DMS153 treated with DMSO at 0.1 percent for 48 hours (cell line): ENCODE measurements at regions not wholly inside any gene's neighbourhood (a gene's known extent, or its start where the extent isn't known, plus 50 kb on each side); places are given as distances from the start of the nearest gene placed in this dataset.
"Not testable (repeated sequence)": the region's sequence is repeated elsewhere in the genome, so short reads cannot be mapped to it uniquely, and the experiment has no call there.

Source experiments
- DNase-seq: peaks from one replicate; lab custom pipeline; 2025; ENCODE audit not compliant: unreplicated experiment; lab: John Stamatoyannopoulos, UW

GRCh38 chr10:81096558-81096957, 558.9 kb downstream of the SH2D4B start:
- no peak for DNase-seq

GRCh38 chr10:81101062-81101461, 563.4 kb downstream of the SH2D4B start:
- no peak for DNase-seq

- DNase-seq = no peak
These were observed 566.8 kb downstream of the SH2D4B start for GRCh38 chr10:81104494-81104893.

GRCh38 chr10:81108516-81109199, 571.0 kb downstream of the SH2D4B start:
- no peak for DNase-seq

GRCh38 chr10:81109200-81109752, 571.6 kb downstream of the SH2D4B start:
- no peak for DNase-seq

GRCh38 chr10:81116201-81116600, 578.5 kb downstream of the SH2D4B start:
- no peak for DNase-seq

- DNase-seq = no peak
These were observed 579.3 kb downstream of the SH2D4B start for GRCh38 chr10:81116990-81117389.

- no peak for DNase-seq
These were observed 590.2 kb downstream of the SH2D4B start for GRCh38 chr10:81127931-81128330.

- DNase-seq = no peak
These were observed 592.3 kb downstream of the SH2D4B start for GRCh38 chr10:81130014-81130413.

- no peak for DNase-seq
These were observed 598.1 kb downstream of the SH2D4B start for GRCh38 chr10:81135851-81136250.

GRCh38 chr10:81136261-81136660, 598.6 kb downstream of the SH2D4B start:
- DNase-seq = no peak

GRCh38 chr10:81145975-81146374, 608.3 kb downstream of the SH2D4B start:
- no peak for DNase-seq

GRCh38 chr10:81146436-81146835, 608.7 kb downstream of the SH2D4B start:
- DNase-seq = no peak

GRCh38 chr10:81152656-81153055, 615.0 kb downstream of the SH2D4B start:
- DNase-seq = no peak

GRCh38 chr10:81157681-81158080, 620.0 kb downstream of the SH2D4B start:
- no peak for DNase-seq

- DNase-seq = no peak
These were observed 640.0 kb downstream of the SH2D4B start for GRCh38 chr10:81177651-81178244.

- no peak for DNase-seq
These were observed 641.6 kb downstream of the SH2D4B start for GRCh38 chr10:81179324-81179723.

GRCh38 chr10:81179805-81180452, 642.2 kb downstream of the SH2D4B start:
- DNase-seq = no peak

GRCh38 chr10:81182296-81182695, 644.6 kb downstream of the SH2D4B start:
- DNase-seq = no peak

- DNase-seq = no peak
These were observed 654.6 kb downstream of the SH2D4B start for GRCh38 chr10:81192221-81192788.

GRCh38 chr10:81200801-81201200, 663.1 kb downstream of the SH2D4B start:
- no peak for DNase-seq

- not testable (repeated sequence) for DNase-seq
These were observed 667.6 kb upstream of the NRG3 start for GRCh38 chr10:81207359-81207758.
